HepG2 (cell line): ENCODE measurements at regions not wholly inside any gene's neighbourhood (a gene's known extent, or its start where the extent isn't known, plus 50 kb on each side); places are given as distances from the start of the nearest gene placed in this dataset.

ENCODE experiments used
- CCAR2 ChIP-seq: fragments of 200-400 bp; formaldehyde crosslinking; optimal IDR thresholded peaks from 2 replicates; pipeline ENCODE3; 2018; ENCODE audit warnings: low read depth, mild to moderate bottlenecking, low read length, moderate library complexity
- CTCF ChIP-seq: sonication (generic); formaldehyde crosslinking; IDR thresholded peaks from 2 replicates; pipeline ENCODE4 v1.5.0; 2020; ENCODE audit warnings: mild to moderate bottlenecking, missing genetic modification reagents, moderate library complexity
- ELF4 ChIP-seq: sonication (generic); formaldehyde crosslinking; IDR thresholded peaks from 2 replicates; pipeline ENCODE4 v1.5.0; 2020; ENCODE audit warnings: missing genetic modification reagents, mild to moderate bottlenecking, moderate library complexity, borderline replicate concordance
- EZH2 ChIP-seq: conservative IDR thresholded peaks from 2 replicates; pipeline ENCODE4 v1.6.1; 2012; ENCODE audit warnings: mild to moderate bottlenecking, low read depth, low read length, moderate library complexity
- MYC ChIP-seq: sonication (generic); formaldehyde crosslinking; IDR thresholded peaks from 2 replicates; pipeline ENCODE4 v1.9.0; 2021; ENCODE audit warnings: missing genetic modification reagents, borderline replicate concordance
- POLR2G ChIP-seq: fragments of 200-400 bp; formaldehyde crosslinking; IDR thresholded peaks from 2 replicates; pipeline ENCODE4 v1.6.1; 2018; ENCODE audit warnings: mild to moderate bottlenecking, low read depth, low read length, moderate library complexity
- SP1 ChIP-seq, 2 experiments: fragments of 450-650 bp in 1 of 2; sonication (generic) in 1 of 2; formaldehyde crosslinking in 1 of 2; IDR thresholded peaks; 2 replicates each; pipeline versions ENCODE4 v1.4.0 to v1.6.1; 2016 to 2020; ENCODE audit warnings: missing genetic modification reagents in 1 of 2
- ZBTB1 ChIP-seq: sonication (generic); formaldehyde crosslinking; IDR thresholded peaks from 2 replicates; pipeline ENCODE4 v1.4.0; 2020; ENCODE audit warnings: missing genetic modification reagents, borderline replicate concordance
- ZBTB26 ChIP-seq: IDR thresholded peaks from 2 replicates; pipeline ENCODE4 v1.6.1; 2016; ENCODE audit warnings: missing compliant biosample characterization, missing genetic modification reagents, borderline replicate concordance
- ZNF160 ChIP-seq: sonication (generic); formaldehyde crosslinking; IDR thresholded peaks from 2 replicates; pipeline ENCODE4 v1.8.0; 2022; ENCODE audit warnings: mild to moderate bottlenecking, inconsistent platforms, missing genetic modification reagents
- ZNF33A ChIP-seq: sonication (generic); formaldehyde crosslinking; IDR thresholded peaks from 2 replicates; pipeline ENCODE4 v1.5.1; 2020; ENCODE audit warnings: missing genetic modification reagents, mild to moderate bottlenecking, moderate library complexity, borderline replicate concordance

GRCh38 chr4:31983246-31983645, 1263.1 kb downstream of the PCDH7 start:
- TF ChIP-seq POLR2G (no peak), ZBTB26 (CRISPR knock-in tag) (no peak), SP1 (IDR thresholded peaks at IDR 0.05) (no peak), SP1 (CRISPR knock-in tag; IDR thresholded peaks at IDR 0.05) (no peak), ZBTB1 (CRISPR knock-in tag) (no peak), CTCF (CRISPR knock-in tag) (no peak), ZNF160 (CRISPR knock-in tag) (no peak), ZNF33A (CRISPR knock-in tag) (no peak), CCAR2 (no peak), MYC (CRISPR knock-in tag) (no peak), EZH2 (no peak), ELF4 (CRISPR knock-in tag) (no peak)
